ENCODE measurements at regions not wholly inside any gene's neighbourhood (a gene's known extent, or its start where the extent isn't known, plus 50 kb on each side); places are given as distances from the start of the nearest gene placed in this dataset.

- Mint-ChIP-seq H3K4me1 (ENCODE audit: low read depth) (no peaks in the 10 kb centered on the region), H3K27ac (no peak overlapping the region), H3K4me3 (no peak overlapping the region), H3K27me3 (ENCODE audit: insufficient read depth) (peaks cover 2% of the 10 kb centered on the region; the same call in 1 of the 2 replicates), H3K36me3 (ENCODE audit: low read depth) (no peaks in the 10 kb centered on the region), H3K9me3 (peaks cover 34% of the 10 kb centered on the region)
- no peak for TF ChIP-seq CTCF (IDR thresholded peaks at IDR 0.05)
- no peak for DNase-seq
Observed at GRCh38 chr19:30207357-30207756, 164.8 kb upstream of the ZNF536 start.

GRCh38 chr19:30208436-30209060 lies 163.6 kb upstream of the ZNF536 start:
- Mint-ChIP-seq H3K27me3 (ENCODE audit: insufficient read depth) (peaks cover 2% of the 10 kb centered on the region; the same call in 1 of the 2 replicates), H3K4me1 (ENCODE audit: low read depth) (no peaks in the 10 kb centered on the region), H3K36me3 (ENCODE audit: low read depth) (no peaks in the 10 kb centered on the region), H3K9me3 (peaks cover 35% of the 10 kb centered on the region), H3K4me3 (no peak overlapping the region), H3K27ac (no peak overlapping the region)
- TF ChIP-seq CTCF (IDR thresholded peaks at IDR 0.05) = no peak
- no peak for DNase-seq

GRCh38 chr19:30209617-30210600 lies 162.3 kb upstream of the ZNF536 start:
- no peak overlapping the region for H3K4me3 Mint-ChIP-seq
- peaks cover 21% of the 10 kb centered on the region for H3K9me3 Mint-ChIP-seq
- no peaks in the 10 kb centered on the region for H3K36me3 Mint-ChIP-seq (ENCODE audit: low read depth)
- H3K27ac Mint-ChIP-seq = no peak overlapping the region
- H3K27me3 Mint-ChIP-seq (ENCODE audit: insufficient read depth) = peaks cover 2% of the 10 kb centered on the region; the same call in 1 of the 2 replicates
- no peak for DNase-seq
- no peak for TF ChIP-seq CTCF (IDR thresholded peaks at IDR 0.05)
- H3K4me1 Mint-ChIP-seq (ENCODE audit: low read depth) = no peaks in the 10 kb centered on the region

- Mint-ChIP-seq H3K9me3 (peaks cover 6% of the 10 kb centered on the region), H3K4me1 (ENCODE audit: low read depth) (no peaks in the 10 kb centered on the region), H3K27me3 (ENCODE audit: insufficient read depth) (peaks cover 2% of the 10 kb centered on the region; the same call in 1 of the 2 replicates), H3K36me3 (ENCODE audit: low read depth) (no peaks in the 10 kb centered on the region), H3K4me3 (no peak overlapping the region), H3K27ac (no peak overlapping the region)
- no peak for DNase-seq
- no peak for TF ChIP-seq CTCF (IDR thresholded peaks at IDR 0.05)
Observed at GRCh38 chr19:30212574-30212973, 159.6 kb upstream of the ZNF536 start.

- no peak for DNase-seq
- Mint-ChIP-seq H3K27me3 (ENCODE audit: insufficient read depth) (no peaks in the 10 kb centered on the region; the same call in 1 of the 2 replicates), H3K4me1 (ENCODE audit: low read depth) (no peaks in the 10 kb centered on the region), H3K9me3 (peaks cover 6% of the 10 kb centered on the region), H3K36me3 (ENCODE audit: low read depth) (no peaks in the 10 kb centered on the region), H3K27ac (no peak overlapping the region), H3K4me3 (no peak overlapping the region)
- TF ChIP-seq CTCF (IDR thresholded peaks at IDR 0.05) = no peak
Observed at GRCh38 chr19:30214651-30215051, 157.5 kb upstream of the ZNF536 start.
